Heart left ventricle (tissue), 13 donors: ENCODE measurements at regions not wholly inside any gene's neighbourhood (a gene's known extent, or its start where the extent isn't known, plus 50 kb on each side); places are given as distances from the start of the nearest gene placed in this dataset.

Source experiments
- POLR2A ChIP-seq, 2 donors: fragments of 450-650 bp; IDR thresholded peaks; one replicate each; pipeline ENCODE4 v1.6.1; 2017; ENCODE audit warnings: antibody characterized with exemption in 2 of 2, mild to moderate bottlenecking in 2 of 2, moderate library complexity in 2 of 2
- TF ChIP-seq, protein P1 (sequence below), 12 donors: fragments of 200-600 bp; sonication (generic) in 4 of 12; IDR thresholded peaks; one replicate each; pipeline versions ENCODE4 v1.5.0 to v1.8.0; 2018 to 2022; ENCODE audit warnings: antibody characterized with exemption in 12 of 12, mild to moderate bottlenecking in 5 of 12
- donor health status: ischemic (EF 13 %, LVEDD 7.1; RV severe dilation, severe dysfunction).
- donor health status: DM: no; HTN: yes; CAD: no.
- donor health status: DM: no; HTN: no; CAD: no.
- donor health status: ischemic (EF 25% LVEDD 6.9; RV normal size, moderate dysfunction).
- donor health status: ischemic (EF 25% LVEDD 5.7; RV mildly dilated, moderate dysfunction).
- donor health status: ischemic (EF 35%, LVEDD 5.7; RV mildly dilated, moderate dysfunction).
- donor health status: nonischemic (EF 11% LVEDD 7.7; RV severe dilation, severe dysfunction).
- donor health status: DM: yes; HTN: yes; CAD: no.
- donor health status: PGD.
- donor health status: ischemic (EF 29% LVEDD 5.4; RV normal size, mild dysfunction).
- donor health status: nonischemic (EF 23%, LVEDD 6.1; RV moderate dilation, normal function).

DNA sequence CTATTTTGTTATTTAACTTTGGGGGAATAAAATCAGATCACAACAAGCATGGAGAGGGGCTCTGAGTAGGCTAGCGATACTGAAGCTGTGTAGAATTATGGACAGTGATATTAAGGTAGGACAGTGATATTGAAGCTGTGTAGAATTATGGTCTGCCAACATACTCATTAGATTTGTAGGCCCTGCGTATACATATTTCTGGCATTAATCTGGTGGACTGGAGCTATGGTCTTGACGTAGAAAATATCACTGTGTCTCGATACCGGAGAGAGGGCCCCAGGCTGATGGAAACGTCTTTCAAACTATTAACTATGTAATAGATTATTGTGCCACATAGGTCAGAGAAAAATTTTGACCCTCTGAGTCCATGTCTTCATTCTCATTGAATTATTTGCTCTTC lies 511.4 kb downstream of the ADCYAP1 start:
- TF ChIP-seq, protein P1, sequence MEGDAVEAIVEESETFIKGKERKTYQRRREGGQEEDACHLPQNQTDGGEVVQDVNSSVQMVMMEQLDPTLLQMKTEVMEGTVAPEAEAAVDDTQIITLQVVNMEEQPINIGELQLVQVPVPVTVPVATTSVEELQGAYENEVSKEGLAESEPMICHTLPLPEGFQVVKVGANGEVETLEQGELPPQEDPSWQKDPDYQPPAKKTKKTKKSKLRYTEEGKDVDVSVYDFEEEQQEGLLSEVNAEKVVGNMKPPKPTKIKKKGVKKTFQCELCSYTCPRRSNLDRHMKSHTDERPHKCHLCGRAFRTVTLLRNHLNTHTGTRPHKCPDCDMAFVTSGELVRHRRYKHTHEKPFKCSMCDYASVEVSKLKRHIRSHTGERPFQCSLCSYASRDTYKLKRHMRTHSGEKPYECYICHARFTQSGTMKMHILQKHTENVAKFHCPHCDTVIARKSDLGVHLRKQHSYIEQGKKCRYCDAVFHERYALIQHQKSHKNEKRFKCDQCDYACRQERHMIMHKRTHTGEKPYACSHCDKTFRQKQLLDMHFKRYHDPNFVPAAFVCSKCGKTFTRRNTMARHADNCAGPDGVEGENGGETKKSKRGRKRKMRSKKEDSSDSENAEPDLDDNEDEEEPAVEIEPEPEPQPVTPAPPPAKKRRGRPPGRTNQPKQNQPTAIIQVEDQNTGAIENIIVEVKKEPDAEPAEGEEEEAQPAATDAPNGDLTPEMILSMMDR (IDR thresholded peaks at IDR 0.05): no peak
- TF ChIP-seq POLR2A (IDR thresholded peaks at IDR 0.05): no peak
